PFSK-1 (cell line): ENCODE measurements at regions not wholly inside any gene's neighbourhood (a gene's known extent, or its start where the extent isn't known, plus 50 kb on each side); places are given as distances from the start of the nearest gene placed in this dataset.

Experiments
- POLR2AphosphoS5 ChIP-seq: IDR thresholded peaks from 2 replicates; pipeline ENCODE4 v1.6.1; 2012; ENCODE audit warnings: low read depth, mild to moderate bottlenecking, control low read depth, low read length, moderate library complexity
- SIN3A ChIP-seq: IDR thresholded peaks from 2 replicates; pipeline ENCODE4 v1.6.1; 2012; ENCODE audit warnings: mild to moderate bottlenecking, low read length, moderate library complexity, borderline replicate concordance; ENCODE audit not compliant: insufficient read depth
- TAF1 ChIP-seq: IDR thresholded peaks from 2 replicates; pipeline ENCODE4 v1.6.1; 2012; ENCODE audit warnings: low read length, control low read depth, borderline replicate concordance; ENCODE audit not compliant: insufficient read depth
- TF ChIP-seq, protein P1 (sequence below), 2 experiments: IDR thresholded peaks; 2 replicates each; pipeline versions ENCODE4 v1.6.1 to v1.8.0; 2011 to 2012; ENCODE audit warnings: low read depth in 2 of 2, low read length in 2 of 2, control low read depth in 1 of 2, inconsistent platforms in 1 of 2, mild to moderate bottlenecking in 1 of 2, moderate library complexity in 1 of 2; ENCODE audit not compliant: insufficient read depth in 1 of 2

DNA sequence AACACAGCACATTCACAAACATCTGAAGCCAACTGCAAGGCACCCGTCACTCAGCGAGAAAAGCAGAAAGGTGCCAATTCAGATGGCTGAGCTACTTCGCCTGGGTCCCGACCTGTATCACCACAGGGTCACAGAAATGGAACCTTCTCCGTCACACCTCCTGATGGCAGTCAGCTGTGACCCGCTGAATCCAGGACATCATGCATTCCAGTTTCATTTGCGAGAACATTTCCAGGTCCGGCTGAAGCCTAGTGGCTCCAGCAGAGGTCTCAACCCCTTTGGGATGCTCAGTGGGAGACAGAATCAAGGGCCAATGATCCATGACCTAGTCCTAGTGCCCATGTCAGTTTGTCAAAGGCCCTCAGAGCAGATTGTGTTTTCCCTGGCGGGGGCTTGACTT, 193.6 kb upstream of the KLF14 start:
- no peak for TF ChIP-seq SIN3A
- TF ChIP-seq, protein P1, sequence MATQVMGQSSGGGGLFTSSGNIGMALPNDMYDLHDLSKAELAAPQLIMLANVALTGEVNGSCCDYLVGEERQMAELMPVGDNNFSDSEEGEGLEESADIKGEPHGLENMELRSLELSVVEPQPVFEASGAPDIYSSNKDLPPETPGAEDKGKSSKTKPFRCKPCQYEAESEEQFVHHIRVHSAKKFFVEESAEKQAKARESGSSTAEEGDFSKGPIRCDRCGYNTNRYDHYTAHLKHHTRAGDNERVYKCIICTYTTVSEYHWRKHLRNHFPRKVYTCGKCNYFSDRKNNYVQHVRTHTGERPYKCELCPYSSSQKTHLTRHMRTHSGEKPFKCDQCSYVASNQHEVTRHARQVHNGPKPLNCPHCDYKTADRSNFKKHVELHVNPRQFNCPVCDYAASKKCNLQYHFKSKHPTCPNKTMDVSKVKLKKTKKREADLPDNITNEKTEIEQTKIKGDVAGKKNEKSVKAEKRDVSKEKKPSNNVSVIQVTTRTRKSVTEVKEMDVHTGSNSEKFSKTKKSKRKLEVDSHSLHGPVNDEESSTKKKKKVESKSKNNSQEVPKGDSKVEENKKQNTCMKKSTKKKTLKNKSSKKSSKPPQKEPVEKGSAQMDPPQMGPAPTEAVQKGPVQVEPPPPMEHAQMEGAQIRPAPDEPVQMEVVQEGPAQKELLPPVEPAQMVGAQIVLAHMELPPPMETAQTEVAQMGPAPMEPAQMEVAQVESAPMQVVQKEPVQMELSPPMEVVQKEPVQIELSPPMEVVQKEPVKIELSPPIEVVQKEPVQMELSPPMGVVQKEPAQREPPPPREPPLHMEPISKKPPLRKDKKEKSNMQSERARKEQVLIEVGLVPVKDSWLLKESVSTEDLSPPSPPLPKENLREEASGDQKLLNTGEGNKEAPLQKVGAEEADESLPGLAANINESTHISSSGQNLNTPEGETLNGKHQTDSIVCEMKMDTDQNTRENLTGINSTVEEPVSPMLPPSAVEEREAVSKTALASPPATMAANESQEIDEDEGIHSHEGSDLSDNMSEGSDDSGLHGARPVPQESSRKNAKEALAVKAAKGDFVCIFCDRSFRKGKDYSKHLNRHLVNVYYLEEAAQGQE (IDR thresholded peaks at IDR 0.05; ENCODE audit: insufficient read depth in 1 of 2, low read depth in 2 of 2, low read length in 2 of 2) = no peak
- no peak for TF ChIP-seq POLR2AphosphoS5
- no peak for TF ChIP-seq TAF1
